ENCODE measurements at regions not wholly inside any gene's neighbourhood (a gene's known extent, or its start where the extent isn't known, plus 50 kb on each side); places are given as distances from the start of the nearest gene placed in this dataset.
"Not testable (repeated sequence)": the region's sequence is repeated elsewhere in the genome, so short reads cannot be mapped to it uniquely, and the experiment has no call there.

DNA sequence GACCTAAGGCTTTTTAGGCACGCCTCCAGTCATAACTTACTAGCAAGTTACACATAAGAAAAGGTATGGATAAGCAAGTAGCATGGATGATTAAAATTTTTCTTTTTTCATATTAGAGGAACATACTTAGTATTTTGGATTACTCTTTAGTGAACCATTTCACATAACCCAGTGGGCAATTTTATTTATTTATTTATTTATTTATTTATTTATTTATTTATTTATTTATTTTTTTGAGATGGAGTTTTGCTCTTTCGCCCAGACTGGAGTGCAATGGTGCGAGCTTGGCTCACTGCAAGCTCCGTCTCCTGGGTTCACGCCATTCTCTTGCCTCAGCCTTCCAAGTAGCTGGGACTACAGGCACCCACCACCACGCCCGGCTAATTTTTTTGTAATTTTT lies 937.7 kb downstream of the C4orf33 start:
- TF ChIP-seq BRD9 (IDR thresholded peaks at IDR 0.05; ENCODE audit: low read depth, partially characterized antibody); RFX5 (IDR thresholded peaks at IDR 0.05; ENCODE audit: low read depth, low read length); RCOR1 (IDR thresholded peaks at IDR 0.05; ENCODE audit: borderline replicate concordance in 1 of 2, low read depth in 2 of 2, low read length in 2 of 2); EGR1 (conservative IDR thresholded peaks at IDR 0.05); ZNF124 (CRISPR knock-in tag; IDR thresholded peaks at IDR 0.05); POLR2A (conservative IDR thresholded peaks at IDR 0.05); ZNF77 (CRISPR knock-in tag; IDR thresholded peaks at IDR 0.05): not testable (repeated sequence)
- TF ChIP-seq, protein P1, sequence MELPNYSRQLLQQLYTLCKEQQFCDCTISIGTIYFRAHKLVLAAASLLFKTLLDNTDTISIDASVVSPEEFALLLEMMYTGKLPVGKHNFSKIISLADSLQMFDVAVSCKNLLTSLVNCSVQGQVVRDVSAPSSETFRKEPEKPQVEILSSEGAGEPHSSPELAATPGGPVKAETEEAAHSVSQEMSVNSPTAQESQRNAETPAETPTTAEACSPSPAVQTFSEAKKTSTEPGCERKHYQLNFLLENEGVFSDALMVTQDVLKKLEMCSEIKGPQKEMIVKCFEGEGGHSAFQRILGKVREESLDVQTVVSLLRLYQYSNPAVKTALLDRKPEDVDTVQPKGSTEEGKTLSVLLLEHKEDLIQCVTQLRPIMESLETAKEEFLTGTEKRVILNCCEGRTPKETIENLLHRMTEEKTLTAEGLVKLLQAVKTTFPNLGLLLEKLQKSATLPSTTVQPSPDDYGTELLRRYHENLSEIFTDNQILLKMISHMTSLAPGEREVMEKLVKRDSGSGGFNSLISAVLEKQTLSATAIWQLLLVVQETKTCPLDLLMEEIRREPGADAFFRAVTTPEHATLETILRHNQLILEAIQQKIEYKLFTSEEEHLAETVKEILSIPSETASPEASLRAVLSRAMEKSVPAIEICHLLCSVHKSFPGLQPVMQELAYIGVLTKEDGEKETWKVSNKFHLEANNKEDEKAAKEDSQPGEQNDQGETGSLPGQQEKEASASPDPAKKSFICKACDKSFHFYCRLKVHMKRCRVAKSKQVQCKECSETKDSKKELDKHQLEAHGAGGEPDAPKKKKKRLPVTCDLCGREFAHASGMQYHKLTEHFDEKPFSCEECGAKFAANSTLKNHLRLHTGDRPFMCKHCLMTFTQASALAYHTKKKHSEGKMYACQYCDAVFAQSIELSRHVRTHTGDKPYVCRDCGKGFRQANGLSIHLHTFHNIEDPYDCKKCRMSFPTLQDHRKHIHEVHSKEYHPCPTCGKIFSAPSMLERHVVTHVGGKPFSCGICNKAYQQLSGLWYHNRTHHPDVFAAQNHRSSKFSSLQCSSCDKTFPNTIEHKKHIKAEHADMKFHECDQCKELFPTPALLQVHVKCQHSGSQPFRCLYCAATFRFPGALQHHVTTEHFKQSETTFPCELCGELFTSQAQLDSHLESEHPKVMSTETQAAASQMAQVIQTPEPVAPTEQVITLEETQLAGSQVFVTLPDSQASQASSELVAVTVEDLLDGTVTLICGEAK (IDR thresholded peaks at IDR 0.05) = not testable (repeated sequence)
- TF ChIP-seq, protein P1 (CRISPR knock-in tag; IDR thresholded peaks at IDR 0.05) = not testable (repeated sequence)
- TF ChIP-seq, protein P2, sequence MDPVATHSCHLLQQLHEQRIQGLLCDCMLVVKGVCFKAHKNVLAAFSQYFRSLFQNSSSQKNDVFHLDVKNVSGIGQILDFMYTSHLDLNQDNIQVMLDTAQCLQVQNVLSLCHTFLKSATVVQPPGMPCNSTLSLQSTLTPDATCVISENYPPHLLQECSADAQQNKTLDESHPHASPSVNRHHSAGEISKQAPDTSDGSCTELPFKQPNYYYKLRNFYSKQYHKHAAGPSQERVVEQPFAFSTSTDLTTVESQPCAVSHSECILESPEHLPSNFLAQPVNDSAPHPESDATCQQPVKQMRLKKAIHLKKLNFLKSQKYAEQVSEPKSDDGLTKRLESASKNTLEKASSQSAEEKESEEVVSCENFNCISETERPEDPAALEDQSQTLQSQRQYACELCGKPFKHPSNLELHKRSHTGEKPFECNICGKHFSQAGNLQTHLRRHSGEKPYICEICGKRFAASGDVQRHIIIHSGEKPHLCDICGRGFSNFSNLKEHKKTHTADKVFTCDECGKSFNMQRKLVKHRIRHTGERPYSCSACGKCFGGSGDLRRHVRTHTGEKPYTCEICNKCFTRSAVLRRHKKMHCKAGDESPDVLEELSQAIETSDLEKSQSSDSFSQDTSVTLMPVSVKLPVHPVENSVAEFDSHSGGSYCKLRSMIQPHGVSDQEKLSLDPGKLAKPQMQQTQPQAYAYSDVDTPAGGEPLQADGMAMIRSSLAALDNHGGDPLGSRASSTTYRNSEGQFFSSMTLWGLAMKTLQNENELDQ (CRISPR knock-in tag; IDR thresholded peaks at IDR 0.05; ENCODE audit: borderline replicate concordance) = not testable (repeated sequence)
- TF ChIP-seq, protein P3, sequence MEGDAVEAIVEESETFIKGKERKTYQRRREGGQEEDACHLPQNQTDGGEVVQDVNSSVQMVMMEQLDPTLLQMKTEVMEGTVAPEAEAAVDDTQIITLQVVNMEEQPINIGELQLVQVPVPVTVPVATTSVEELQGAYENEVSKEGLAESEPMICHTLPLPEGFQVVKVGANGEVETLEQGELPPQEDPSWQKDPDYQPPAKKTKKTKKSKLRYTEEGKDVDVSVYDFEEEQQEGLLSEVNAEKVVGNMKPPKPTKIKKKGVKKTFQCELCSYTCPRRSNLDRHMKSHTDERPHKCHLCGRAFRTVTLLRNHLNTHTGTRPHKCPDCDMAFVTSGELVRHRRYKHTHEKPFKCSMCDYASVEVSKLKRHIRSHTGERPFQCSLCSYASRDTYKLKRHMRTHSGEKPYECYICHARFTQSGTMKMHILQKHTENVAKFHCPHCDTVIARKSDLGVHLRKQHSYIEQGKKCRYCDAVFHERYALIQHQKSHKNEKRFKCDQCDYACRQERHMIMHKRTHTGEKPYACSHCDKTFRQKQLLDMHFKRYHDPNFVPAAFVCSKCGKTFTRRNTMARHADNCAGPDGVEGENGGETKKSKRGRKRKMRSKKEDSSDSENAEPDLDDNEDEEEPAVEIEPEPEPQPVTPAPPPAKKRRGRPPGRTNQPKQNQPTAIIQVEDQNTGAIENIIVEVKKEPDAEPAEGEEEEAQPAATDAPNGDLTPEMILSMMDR (IDR thresholded peaks at IDR 0.05 in 2 of 3, conservative IDR thresholded peaks at IDR 0.05 in 1 of 3; ENCODE audit: insufficient read depth in 2 of 3, low read depth in 1 of 3, low read length in 3 of 3) = not testable (repeated sequence)
- TF ChIP-seq, protein P4, sequence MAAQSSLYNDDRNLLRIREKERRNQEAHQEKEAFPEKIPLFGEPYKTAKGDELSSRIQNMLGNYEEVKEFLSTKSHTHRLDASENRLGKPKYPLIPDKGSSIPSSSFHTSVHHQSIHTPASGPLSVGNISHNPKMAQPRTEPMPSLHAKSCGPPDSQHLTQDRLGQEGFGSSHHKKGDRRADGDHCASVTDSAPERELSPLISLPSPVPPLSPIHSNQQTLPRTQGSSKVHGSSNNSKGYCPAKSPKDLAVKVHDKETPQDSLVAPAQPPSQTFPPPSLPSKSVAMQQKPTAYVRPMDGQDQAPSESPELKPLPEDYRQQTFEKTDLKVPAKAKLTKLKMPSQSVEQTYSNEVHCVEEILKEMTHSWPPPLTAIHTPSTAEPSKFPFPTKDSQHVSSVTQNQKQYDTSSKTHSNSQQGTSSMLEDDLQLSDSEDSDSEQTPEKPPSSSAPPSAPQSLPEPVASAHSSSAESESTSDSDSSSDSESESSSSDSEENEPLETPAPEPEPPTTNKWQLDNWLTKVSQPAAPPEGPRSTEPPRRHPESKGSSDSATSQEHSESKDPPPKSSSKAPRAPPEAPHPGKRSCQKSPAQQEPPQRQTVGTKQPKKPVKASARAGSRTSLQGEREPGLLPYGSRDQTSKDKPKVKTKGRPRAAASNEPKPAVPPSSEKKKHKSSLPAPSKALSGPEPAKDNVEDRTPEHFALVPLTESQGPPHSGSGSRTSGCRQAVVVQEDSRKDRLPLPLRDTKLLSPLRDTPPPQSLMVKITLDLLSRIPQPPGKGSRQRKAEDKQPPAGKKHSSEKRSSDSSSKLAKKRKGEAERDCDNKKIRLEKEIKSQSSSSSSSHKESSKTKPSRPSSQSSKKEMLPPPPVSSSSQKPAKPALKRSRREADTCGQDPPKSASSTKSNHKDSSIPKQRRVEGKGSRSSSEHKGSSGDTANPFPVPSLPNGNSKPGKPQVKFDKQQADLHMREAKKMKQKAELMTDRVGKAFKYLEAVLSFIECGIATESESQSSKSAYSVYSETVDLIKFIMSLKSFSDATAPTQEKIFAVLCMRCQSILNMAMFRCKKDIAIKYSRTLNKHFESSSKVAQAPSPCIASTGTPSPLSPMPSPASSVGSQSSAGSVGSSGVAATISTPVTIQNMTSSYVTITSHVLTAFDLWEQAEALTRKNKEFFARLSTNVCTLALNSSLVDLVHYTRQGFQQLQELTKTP (IDR thresholded peaks at IDR 0.05; ENCODE audit: low read depth in 1 of 2, partially characterized antibody in 2 of 2) = not testable (repeated sequence)
